ENCODE measurements at regions not wholly inside any gene's neighbourhood (a gene's known extent, or its start where the extent isn't known, plus 50 kb on each side); places are given as distances from the start of the nearest gene placed in this dataset.
A peak's percentile ranks its signal among the peaks of the same experiment; 100 is the strongest.

GRCh38 chr2:47309952-47310800 is 58.9 kb upstream of the EPCAM start (continued):
- TF ChIP-seq ZNF232 (CRISPR knock-in tag; IDR thresholded peaks at IDR 0.05) (no peak), HOMEZ (CRISPR knock-in tag; IDR thresholded peaks at IDR 0.05) (no peak), CXXC5 (CRISPR knock-in tag; IDR thresholded peaks at IDR 0.05) (peak; percentile 19; the same call in 1 of the 2 replicates), HDAC2 (IDR thresholded peaks at IDR 0.05) (peak; percentile 17; the same call in 1 of the 2 replicates), DPF2 (IDR thresholded peaks at IDR 0.05) (peak; percentile 60; the same call in 1 of the 2 replicates), NUFIP1 (IDR thresholded peaks at IDR 0.05; ENCODE audit: partially characterized antibody) (no peak), SOX6 (IDR thresholded peaks at IDR 0.05) (peak; percentile 74; the same call in 1 of the 2 replicates), MYC (IDR thresholded peaks at IDR 0.05; ENCODE audit: low read depth, low read length) (no peak), MYC (CRISPR knock-in tag; IDR thresholded peaks at IDR 0.05; ENCODE audit: borderline replicate concordance, low read depth) (no peak), ARID1B (IDR thresholded peaks at IDR 0.05) (peak; percentile 58), ZKSCAN1 (IDR thresholded peaks at IDR 0.05; ENCODE audit: low read depth, low read length) (no peak), CEBPG (CRISPR knock-in tag; IDR thresholded peaks at IDR 0.05) (peak; percentile 51; the same call in 1 of the 2 replicates), CEBPG (tag; conservative IDR thresholded peaks at IDR 0.05 in 1 of 2, IDR thresholded peaks at IDR 0.05 in 1 of 2) (peak; percentile 65 to 79), JUN (IDR thresholded peaks at IDR 0.05; ENCODE audit: borderline replicate concordance, low read depth, low read length) (no peak), JUN (CRISPR knock-in tag; IDR thresholded peaks at IDR 0.05; ENCODE audit: borderline replicate concordance) (no peak), FOXP1 (CRISPR knock-in tag; IDR thresholded peaks at IDR 0.05) (no peak), ZNF551 (CRISPR knock-in tag; IDR thresholded peaks at IDR 0.05) (no peak), KDM1A (IDR thresholded peaks at IDR 0.05) (no peak), SREBF1 (IDR thresholded peaks at IDR 0.05; ENCODE audit: borderline replicate concordance, low read depth, low read length) (no peak), ELF2 (CRISPR knock-in tag; IDR thresholded peaks at IDR 0.05) (no peak), CBFA2T2 (conservative IDR thresholded peaks at IDR 0.05) (no peak), HBP1 (CRISPR knock-in tag; IDR thresholded peaks at IDR 0.05) (no peak)
- TF ChIP-seq, protein P1, sequence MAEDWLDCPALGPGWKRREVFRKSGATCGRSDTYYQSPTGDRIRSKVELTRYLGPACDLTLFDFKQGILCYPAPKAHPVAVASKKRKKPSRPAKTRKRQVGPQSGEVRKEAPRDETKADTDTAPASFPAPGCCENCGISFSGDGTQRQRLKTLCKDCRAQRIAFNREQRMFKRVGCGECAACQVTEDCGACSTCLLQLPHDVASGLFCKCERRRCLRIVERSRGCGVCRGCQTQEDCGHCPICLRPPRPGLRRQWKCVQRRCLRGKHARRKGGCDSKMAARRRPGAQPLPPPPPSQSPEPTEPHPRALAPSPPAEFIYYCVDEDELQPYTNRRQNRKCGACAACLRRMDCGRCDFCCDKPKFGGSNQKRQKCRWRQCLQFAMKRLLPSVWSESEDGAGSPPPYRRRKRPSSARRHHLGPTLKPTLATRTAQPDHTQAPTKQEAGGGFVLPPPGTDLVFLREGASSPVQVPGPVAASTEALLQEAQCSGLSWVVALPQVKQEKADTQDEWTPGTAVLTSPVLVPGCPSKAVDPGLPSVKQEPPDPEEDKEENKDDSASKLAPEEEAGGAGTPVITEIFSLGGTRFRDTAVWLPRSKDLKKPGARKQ (CRISPR knock-in tag; IDR thresholded peaks at IDR 0.05): no peak
- TF ChIP-seq, protein P2, sequence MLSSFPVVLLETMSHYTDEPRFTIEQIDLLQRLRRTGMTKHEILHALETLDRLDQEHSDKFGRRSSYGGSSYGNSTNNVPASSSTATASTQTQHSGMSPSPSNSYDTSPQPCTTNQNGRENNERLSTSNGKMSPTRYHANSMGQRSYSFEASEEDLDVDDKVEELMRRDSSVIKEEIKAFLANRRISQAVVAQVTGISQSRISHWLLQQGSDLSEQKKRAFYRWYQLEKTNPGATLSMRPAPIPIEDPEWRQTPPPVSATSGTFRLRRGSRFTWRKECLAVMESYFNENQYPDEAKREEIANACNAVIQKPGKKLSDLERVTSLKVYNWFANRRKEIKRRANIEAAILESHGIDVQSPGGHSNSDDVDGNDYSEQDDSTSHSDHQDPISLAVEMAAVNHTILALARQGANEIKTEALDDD (IDR thresholded peaks at IDR 0.05): peak; percentile 39; the same call in 1 of the 2 replicates

Data from K562 (cell line).